Neuronal stem cell (in vitro differentiated cells): ENCODE measurements at regions not wholly inside any gene's neighbourhood (a gene's known extent, or its start where the extent isn't known, plus 50 kb on each side); places are given as distances from the start of the nearest gene placed in this dataset.

ENCODE experiments used
- DNase-seq: peaks from one replicate; pipeline ENCODE4 v3.0.0-alpha.2; 2013; ENCODE audit warnings: low spot score
- H2AFZ ChIP-seq: one replicate; pipeline ENCODE4 v1.6.1; 2013; ENCODE audit warnings: mild to moderate bottlenecking, low read length, inconsistent platforms
- H2AK5ac ChIP-seq: 2 replicates; pipeline ENCODE4 v1.6.1; 2013; ENCODE audit warnings: low read depth, mild to moderate bottlenecking, inconsistent platforms, low read length, moderate library complexity, mixed read lengths
- H2BK120ac ChIP-seq: 2 replicates; pipeline ENCODE4 v1.6.1; 2013; ENCODE audit warnings: low read depth, mild to moderate bottlenecking, inconsistent platforms, low read length, moderate library complexity, mixed read lengths
- H2BK12ac ChIP-seq: one replicate; pipeline ENCODE4 v1.6.1; 2013; ENCODE audit warnings: low read length, inconsistent platforms
- H2BK15ac ChIP-seq: 2 replicates; pipeline ENCODE4 v1.6.1; 2013; ENCODE audit warnings: mild to moderate bottlenecking, low read length, inconsistent platforms, mixed read lengths
- H2BK5ac ChIP-seq: one replicate; pipeline ENCODE4 v1.6.1; 2013; ENCODE audit warnings: inconsistent platforms, mild to moderate bottlenecking, low read length, moderate library complexity
- H3K14ac ChIP-seq: one replicate; pipeline ENCODE4 v1.6.1; 2013; ENCODE audit warnings: low read length, inconsistent platforms
- H3K18ac ChIP-seq: 2 replicates; pipeline ENCODE4 v1.6.1; 2013; ENCODE audit warnings: low read length, inconsistent platforms
- H3K23ac ChIP-seq: 2 replicates; pipeline ENCODE4 v1.6.1; 2013; ENCODE audit warnings: low read depth, mild to moderate bottlenecking, mixed read lengths, low read length, inconsistent platforms; ENCODE audit not compliant: poor library complexity
- H3K27ac ChIP-seq: replicated peaks from 3 replicates; pipeline ENCODE4 v1.5.1; 2013; ENCODE audit warnings: low read length, inconsistent platforms
- H3K27me3 ChIP-seq, 3 experiments: 2 replicates each; pipeline ENCODE4 v1.6.1; 2013; ENCODE audit warnings: low read length in 3 of 3, mild to moderate bottlenecking in 2 of 3, inconsistent platforms in 1 of 3, low read depth in 1 of 3, mixed read lengths in 1 of 3, moderate library complexity in 1 of 3; ENCODE audit not compliant: control insufficient read depth in 3 of 3, insufficient read depth in 3 of 3
- H3K36me3 ChIP-seq, 2 donors: replicated peaks in 1 of 2; 2 replicates each; pipeline ENCODE4 v1.6.1; 2013; ENCODE audit warnings: low read length in 2 of 2; ENCODE audit not compliant: control insufficient read depth in 2 of 2, insufficient read depth in 2 of 2
- H3K4ac ChIP-seq: 2 replicates; pipeline ENCODE4 v1.6.1; 2013; ENCODE audit warnings: inconsistent platforms, mild to moderate bottlenecking, low read length, moderate library complexity
- H3K4me1 ChIP-seq, 2 donors: 1 replicate in 1 of 2; 2 replicates in 1 of 2; pipeline ENCODE4 v1.6.1; 2013; ENCODE audit warnings: low read length in 2 of 2, low read depth in 1 of 2; ENCODE audit not compliant: control insufficient read depth in 2 of 2, insufficient read depth in 1 of 2
- H3K4me2 ChIP-seq: one replicate; pipeline ENCODE4 v1.6.1; 2013; ENCODE audit warnings: mild to moderate bottlenecking, low read length, inconsistent platforms; ENCODE audit not compliant: insufficient read depth, poor library complexity, severe bottlenecking
- H3K4me3 ChIP-seq, 2 donors: 2 replicates each; pipeline ENCODE4 v1.5.1; 2013; ENCODE audit warnings: low read length in 2 of 2, mild to moderate bottlenecking in 2 of 2, inconsistent platforms in 1 of 2, moderate library complexity in 1 of 2
- H3K79me1 ChIP-seq: one replicate; pipeline ENCODE4 v1.6.1; 2013; ENCODE audit warnings: low read depth, mild to moderate bottlenecking, inconsistent platforms, low read length, moderate library complexity
- H3K9ac ChIP-seq: one replicate; pipeline ENCODE4 v1.6.1; 2013; ENCODE audit warnings: mild to moderate bottlenecking, low read depth, low read length, inconsistent platforms; ENCODE audit not compliant: poor library complexity
- H3K9me3 ChIP-seq, 2 donors: replicated peaks in 1 of 2; 2 replicates each; pipeline versions ENCODE3 to v1.6.1; 2013; ENCODE audit warnings: low read length in 2 of 2, mild to moderate bottlenecking in 2 of 2, inconsistent platforms in 1 of 2, low read depth in 1 of 2, mixed read lengths in 1 of 2, moderate library complexity in 1 of 2; ENCODE audit not compliant: control insufficient read depth in 2 of 2, insufficient read depth in 1 of 2
- H4K8ac ChIP-seq: one replicate; pipeline ENCODE4 v1.6.1; 2013; ENCODE audit warnings: low read depth, mild to moderate bottlenecking, inconsistent platforms, low read length, moderate library complexity
- H4K91ac ChIP-seq: one replicate; pipeline ENCODE4 v1.6.1; 2013; ENCODE audit warnings: low read length, low read depth, mild to moderate bottlenecking, inconsistent platforms; ENCODE audit not compliant: poor library complexity
- WGBS, 2 donors: extraction: QIAGEN DNeasy Blood & Tissue Kit; methylation state at CpG; one replicate each; pipeline ENCODE4 v1.1.7; 2013; ENCODE audit warnings: missing lambda C conversion rate in 2 of 2, mixed read lengths in 1 of 2; ENCODE audit not compliant: insufficient read length in 2 of 2, insufficient replicate concordance in 1 of 2; ENCODE audit errors: extremely low coverage in 2 of 2; 5-methylcytosine and 5-hydroxymethylcytosine counted together

DNA sequence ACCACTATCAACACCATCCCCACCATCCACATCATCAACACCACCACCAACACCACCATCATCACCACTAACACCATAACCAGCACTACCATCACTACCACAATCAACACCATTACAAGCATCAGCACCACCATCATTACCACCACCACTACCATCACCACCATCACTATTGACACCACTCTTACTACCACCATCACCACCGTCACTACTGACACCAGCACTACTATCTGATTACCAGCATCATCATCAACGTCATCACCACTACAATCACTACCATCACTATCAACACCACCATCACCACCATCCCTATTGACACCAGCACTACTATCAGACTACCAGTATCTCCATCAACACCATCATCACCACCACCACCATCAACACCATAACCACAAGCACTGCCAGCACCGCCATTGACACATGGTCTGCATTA, 106.1 kb upstream of the RUNX3 start:
- Histone ChIP-seq H3K36me3 (no peaks in the 10 kb centered on the region), H4K8ac (no peak overlapping the region)

DNA sequence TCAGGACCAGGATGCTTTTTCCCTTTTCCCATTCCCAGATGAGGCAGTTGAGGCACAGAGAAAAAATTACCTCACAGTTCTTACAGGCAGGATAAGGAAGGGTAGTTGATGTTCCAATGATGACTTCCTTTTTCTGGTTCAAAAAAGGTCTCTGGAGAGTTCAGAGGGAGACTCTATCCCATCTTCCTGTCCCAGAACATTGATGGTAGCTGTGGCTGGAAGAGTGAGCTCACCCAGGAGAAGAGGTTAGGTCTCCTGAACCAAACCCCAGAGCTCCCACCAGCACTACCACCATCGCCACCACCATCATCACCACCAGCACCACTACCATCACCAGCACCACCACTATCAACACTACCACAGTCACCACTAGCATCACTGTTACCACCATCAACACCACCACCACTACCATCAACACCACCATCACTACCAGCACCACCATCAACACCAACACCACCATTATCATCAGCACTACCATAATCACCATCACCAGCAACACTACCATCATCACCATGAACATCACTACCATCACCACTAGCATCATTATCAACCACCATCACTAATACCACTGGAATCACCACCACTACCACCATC, 105.5 kb upstream of the RUNX3 start:
- Histone ChIP-seq H3K18ac (no peak overlapping the region), H3K79me1 (no peaks in the 10 kb centered on the region), H3K14ac (no peak overlapping the region), H3K9ac (no peak overlapping the region), H3K27me3 (peaks cover 0 to 4% (median 0%) of the 10 kb centered on the region in 3 experiments), H3K9me3 (peaks cover 0 to 3% of the 10 kb centered on the region in 2 donors), H3K4me1 (no peaks in the 10 kb centered on the region), H3K4me2 (no peak overlapping the region), H4K8ac (no peak overlapping the region), H3K23ac (no peak overlapping the region), H2BK120ac (no peak overlapping the region), H3K4ac (no peak overlapping the region), H3K36me3 (no peaks in the 10 kb centered on the region), H2BK12ac (no peak overlapping the region), H2BK15ac (no peak overlapping the region), H2BK5ac (no peak overlapping the region), H4K91ac (peak overlapping the region; percentile 68), H3K27ac (no peak overlapping the region), H2AK5ac (no peak overlapping the region), H2AFZ (no peak overlapping the region), H3K4me3 (peak overlapping the region in 1 of 2 donors; percentile 32)
- WGBS, 2 donors: no CpG with 5 or more reads among the region's 1 CpG
- no peak for DNase-seq

More for the DNA sequence above, 106.1 kb upstream of the RUNX3 start:
- no peak overlapping the region for H2BK120ac ChIP-seq
- H3K4ac ChIP-seq: no peak overlapping the region
- no peak overlapping the region for H3K18ac ChIP-seq
- H2BK5ac ChIP-seq: no peak overlapping the region
- no peak overlapping the region for H3K9ac ChIP-seq
- H4K91ac ChIP-seq: no peak overlapping the region
- H2BK12ac ChIP-seq: no peak overlapping the region
- H2AFZ ChIP-seq: no peak overlapping the region
- H3K27ac ChIP-seq: no peak overlapping the region
- WGBS, 2 donors: 100% methylated on average over 1 of the region's 3 CpGs; no CpG with 5 or more reads in 1 of the 2 donors
- H3K79me1 ChIP-seq: no peaks in the 10 kb centered on the region
- no peak overlapping the region for H3K23ac ChIP-seq
- peak overlapping the region in 1 of 2 donors; percentile 32 for H3K4me3 ChIP-seq
- no peak overlapping the region for H2AK5ac ChIP-seq
- peaks cover 0 to 3% of the 10 kb centered on the region in 2 donors for H3K9me3 ChIP-seq
- no peak overlapping the region for H2BK15ac ChIP-seq
- H3K4me2 ChIP-seq: no peak overlapping the region
- DNase-seq: no peak
- peaks cover 0 to 5% (median 0%) of the 10 kb centered on the region in 3 experiments for H3K27me3 ChIP-seq
- no peak overlapping the region for H3K14ac ChIP-seq
- no peaks in the 10 kb centered on the region for H3K4me1 ChIP-seq

DNA sequence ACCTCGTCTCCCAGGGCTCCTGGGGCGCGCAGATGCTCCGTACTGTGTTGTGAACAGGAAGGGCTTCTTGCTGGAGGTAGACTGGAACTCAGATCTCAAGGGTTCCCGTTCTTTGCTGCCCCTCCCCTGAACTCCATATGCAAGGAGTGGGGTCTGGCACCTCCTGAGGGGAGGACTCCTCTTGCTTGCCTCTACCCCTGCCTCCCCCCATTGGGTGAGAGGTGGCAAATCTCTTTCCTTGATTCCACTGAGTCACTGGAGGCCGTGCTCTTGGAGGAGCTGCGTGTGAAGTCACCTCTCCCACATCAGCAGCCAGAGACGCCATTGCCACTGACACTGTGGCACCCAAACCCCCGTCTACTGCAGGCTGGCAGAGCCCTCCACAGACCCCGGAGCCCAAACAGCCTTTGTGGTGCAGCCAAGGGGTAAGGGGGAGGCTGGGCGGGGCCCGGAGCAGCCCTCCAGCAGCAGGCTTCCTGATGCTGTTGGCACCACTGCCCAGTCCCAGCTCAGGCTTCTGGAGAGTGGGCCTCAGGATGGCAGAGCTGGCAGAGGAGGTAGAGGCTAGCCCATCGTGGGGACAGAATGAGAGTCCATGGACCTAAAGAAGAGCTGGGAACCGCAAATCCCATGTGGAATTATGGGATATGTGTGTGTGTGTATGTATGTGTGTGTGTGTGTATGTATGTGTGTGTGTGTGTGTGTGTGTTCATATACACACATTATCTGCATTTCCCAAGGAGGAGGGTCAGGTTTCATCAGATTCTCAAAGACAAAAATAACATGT, 104.9 kb upstream of the RUNX3 start:
- Histone ChIP-seq H3K36me3 (no peaks in the 10 kb centered on the region), H3K9ac (no peak overlapping the region), H3K4ac (no peak overlapping the region), H2AK5ac (peak overlapping the region; percentile 82), H2BK15ac (peak overlapping the region; percentile 76), H3K9me3 (peaks cover 0 to 3% of the 10 kb centered on the region in 2 donors), H3K27me3 (peaks cover 0 to 4% (median 0%) of the 10 kb centered on the region in 3 experiments), H2BK12ac (no peak overlapping the region), H3K14ac (no peak overlapping the region), H2BK120ac (no peak overlapping the region), H3K18ac (peak overlapping the region; percentile 40), H2BK5ac (peak overlapping the region; percentile 7), H3K79me1 (no peaks in the 10 kb centered on the region), H3K4me1 (no peaks in the 10 kb centered on the region), H3K27ac (no peak overlapping the region), H4K91ac (no peak overlapping the region), H3K4me2 (no peak overlapping the region), H4K8ac (no peak overlapping the region), H3K4me3 (no peak overlapping the region), H2AFZ (no peak overlapping the region), H3K23ac (no peak overlapping the region)
- no CpG with 5 or more reads among the region's 14 CpGs for WGBS, 2 donors
- no peak for DNase-seq
